ENCODE measurements at regions not wholly inside any gene's neighbourhood (a gene's known extent, or its start where the extent isn't known, plus 50 kb on each side); places are given as distances from the start of the nearest gene placed in this dataset.

- Histone ChIP-seq H2BK5ac (ENCODE audit: low read depth, low read length, poor library complexity, severe bottlenecking) (no peak overlapping the region), H4K20me1 (ENCODE audit: insufficient read depth, low read length) (no peaks in the 10 kb centered on the region), H3K9me1 (ENCODE audit: insufficient read depth, low read length) (no peaks in the 10 kb centered on the region), H3K27me3 (ENCODE audit: control insufficient read depth, insufficient read depth, low read length) (no peaks in the 10 kb centered on the region), H3K9me3 (ENCODE audit: control insufficient read depth, insufficient read depth, low read length) (peaks cover 5% of the 10 kb centered on the region), H3K9ac (ENCODE audit: low read depth, low read length) (no peak overlapping the region), H4K5ac (ENCODE audit: low read depth, low read length) (no peak overlapping the region), H2AK9ac (replicated peaks; ENCODE audit: low read depth, low read length, poor library complexity) (no peak overlapping the region), H3K4me3 (ENCODE audit: insufficient read depth, low read depth, low read length) (no peak overlapping the region), H2BK15ac (ENCODE audit: low read depth, low read length) (no peak overlapping the region), H2BK20ac (ENCODE audit: low read depth, low read length) (no peak overlapping the region), H4K8ac (ENCODE audit: low read depth in 2 of 2, low read length in 2 of 2) (no peak overlapping the region), H3K79me1 (ENCODE audit: low read depth in 1 of 2, low read length in 2 of 2) (no peaks in the 10 kb centered on the region), H3K56ac (ENCODE audit: extremely low read depth, insufficient read depth, low read length) (no peak overlapping the region), H3K36me3 (ENCODE audit: control insufficient read depth, insufficient read depth, low read length) (no peaks in the 10 kb centered on the region), H3K4me1 (ENCODE audit: control insufficient read depth, insufficient read depth, low read length) (no peaks in the 10 kb centered on the region), H3K18ac (ENCODE audit: low read depth, low read length) (no peak overlapping the region), H2AFZ (replicated peaks; ENCODE audit: low read length, poor library complexity) (no peak overlapping the region), H4K91ac (ENCODE audit: insufficient read depth, low read depth, low read length) (no peak overlapping the region), H2AK5ac (ENCODE audit: low read depth, low read length) (no peak overlapping the region), H2BK120ac (ENCODE audit: low read depth, low read length) (no peak overlapping the region), H3K23ac (ENCODE audit: low read depth, low read length) (no peak overlapping the region), H3K4me2 (ENCODE audit: low read depth, low read length) (no peak overlapping the region), H3K14ac (replicated peaks; ENCODE audit: low read depth, low read length) (no peak overlapping the region), H3K4ac (ENCODE audit: low read depth, low read length) (no peak overlapping the region), H3K27ac (ENCODE audit: insufficient read depth, low read length) (no peak overlapping the region)
- BruUV-seq (replicated peaks): no TSS peak
- POLR2A ChIA-PET (ENCODE audit: unreplicated experiment): no interaction called here
- dilution Hi-C loops (cut with HindIII; ENCODE audit: low sequenced_read_pairs, unreplicated experiment) (no loop called here), intact Hi-C loops (cut with micrococcal nuclease) (no loop called here), in situ Hi-C loops (cut with MboI; ENCODE audit: low sequenced_read_pairs) (no loop called here)
- TF ChIP-seq ELK1 (IDR thresholded peaks at IDR 0.05; ENCODE audit: borderline replicate concordance, low read depth, low read length) (no peak), CHD1 (IDR thresholded peaks at IDR 0.05; ENCODE audit: low read depth, low read length) (no peak), MAZ (IDR thresholded peaks at IDR 0.05; ENCODE audit: borderline replicate concordance, low read depth, low read length) (no peak), MXI1 (IDR thresholded peaks at IDR 0.05; ENCODE audit: borderline replicate concordance, low read depth, low read length) (no peak), CEBPB (IDR thresholded peaks at IDR 0.05; ENCODE audit: low read depth, low read length) (no peak), SMC3 (IDR thresholded peaks at IDR 0.05; ENCODE audit: low read depth, low read length) (no peak), POLR2A (IDR thresholded peaks at IDR 0.05; ENCODE audit: low read depth, low read length) (no peak), FOS (IDR thresholded peaks at IDR 0.05; ENCODE audit: low read depth, low read length) (no peak), NFE2L2 (IDR thresholded peaks at IDR 0.05; ENCODE audit: low read depth, low read length) (no peak), MAFK (IDR thresholded peaks at IDR 0.05; ENCODE audit: low read depth, low read length) (no peak), RCOR1 (IDR thresholded peaks at IDR 0.05; ENCODE audit: insufficient replicate concordance, low read length) (no peak), RAD21 (IDR thresholded peaks at IDR 0.05; ENCODE audit: low read length) (no peak), BHLHE40 (IDR thresholded peaks at IDR 0.05; ENCODE audit: low read depth, low read length) (no peak)
- TF ChIP-seq, protein P1, sequence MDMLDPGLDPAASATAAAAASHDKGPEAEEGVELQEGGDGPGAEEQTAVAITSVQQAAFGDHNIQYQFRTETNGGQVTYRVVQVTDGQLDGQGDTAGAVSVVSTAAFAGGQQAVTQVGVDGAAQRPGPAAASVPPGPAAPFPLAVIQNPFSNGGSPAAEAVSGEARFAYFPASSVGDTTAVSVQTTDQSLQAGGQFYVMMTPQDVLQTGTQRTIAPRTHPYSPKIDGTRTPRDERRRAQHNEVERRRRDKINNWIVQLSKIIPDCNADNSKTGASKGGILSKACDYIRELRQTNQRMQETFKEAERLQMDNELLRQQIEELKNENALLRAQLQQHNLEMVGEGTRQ (IDR thresholded peaks at IDR 0.05; ENCODE audit: low read depth, low read length): no peak
- TF ChIP-seq, protein P2, sequence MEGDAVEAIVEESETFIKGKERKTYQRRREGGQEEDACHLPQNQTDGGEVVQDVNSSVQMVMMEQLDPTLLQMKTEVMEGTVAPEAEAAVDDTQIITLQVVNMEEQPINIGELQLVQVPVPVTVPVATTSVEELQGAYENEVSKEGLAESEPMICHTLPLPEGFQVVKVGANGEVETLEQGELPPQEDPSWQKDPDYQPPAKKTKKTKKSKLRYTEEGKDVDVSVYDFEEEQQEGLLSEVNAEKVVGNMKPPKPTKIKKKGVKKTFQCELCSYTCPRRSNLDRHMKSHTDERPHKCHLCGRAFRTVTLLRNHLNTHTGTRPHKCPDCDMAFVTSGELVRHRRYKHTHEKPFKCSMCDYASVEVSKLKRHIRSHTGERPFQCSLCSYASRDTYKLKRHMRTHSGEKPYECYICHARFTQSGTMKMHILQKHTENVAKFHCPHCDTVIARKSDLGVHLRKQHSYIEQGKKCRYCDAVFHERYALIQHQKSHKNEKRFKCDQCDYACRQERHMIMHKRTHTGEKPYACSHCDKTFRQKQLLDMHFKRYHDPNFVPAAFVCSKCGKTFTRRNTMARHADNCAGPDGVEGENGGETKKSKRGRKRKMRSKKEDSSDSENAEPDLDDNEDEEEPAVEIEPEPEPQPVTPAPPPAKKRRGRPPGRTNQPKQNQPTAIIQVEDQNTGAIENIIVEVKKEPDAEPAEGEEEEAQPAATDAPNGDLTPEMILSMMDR (conservative IDR thresholded peaks at IDR 0.05; ENCODE audit: low read depth, low read length): no peak
- no peak for DNase-seq
- no peak for ATAC-seq (ENCODE audit: low read depth)
- WGBS, 2 experiments (ENCODE audit: extremely low coverage in 2 of 2, insufficient read length in 1 of 2): no CpG with 5 or more reads among the region's 4 CpGs
- CTCF ChIA-PET: no interaction called here
These were observed 156.9 kb downstream of the SOX2 start for GRCh38 chr3:181868576-181869082.
